ENCODE measurements at regions not wholly inside any gene's neighbourhood (a gene's known extent, or its start where the extent isn't known, plus 50 kb on each side); places are given as distances from the start of the nearest gene placed in this dataset.

DNA sequence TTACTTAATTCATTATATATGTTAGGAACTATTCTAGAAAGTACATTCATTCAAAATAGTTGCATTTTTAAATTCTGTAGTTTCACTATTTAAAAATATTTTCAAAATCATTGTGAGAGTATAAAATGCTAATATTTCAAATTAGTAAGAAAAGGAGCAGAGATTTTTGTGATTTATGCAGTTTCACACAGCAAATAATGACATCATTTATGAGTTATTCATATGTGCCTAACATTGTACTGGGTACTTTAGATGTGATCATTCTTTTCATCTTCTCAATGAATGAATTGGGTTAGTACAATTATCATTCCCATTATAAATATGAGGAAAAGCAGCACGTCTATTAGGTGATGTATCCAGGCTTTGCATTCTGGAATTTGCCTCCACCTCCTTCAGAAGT is 1451.0 kb upstream of the IGFBP7 start:
- TF ChIP-seq, protein P1, sequence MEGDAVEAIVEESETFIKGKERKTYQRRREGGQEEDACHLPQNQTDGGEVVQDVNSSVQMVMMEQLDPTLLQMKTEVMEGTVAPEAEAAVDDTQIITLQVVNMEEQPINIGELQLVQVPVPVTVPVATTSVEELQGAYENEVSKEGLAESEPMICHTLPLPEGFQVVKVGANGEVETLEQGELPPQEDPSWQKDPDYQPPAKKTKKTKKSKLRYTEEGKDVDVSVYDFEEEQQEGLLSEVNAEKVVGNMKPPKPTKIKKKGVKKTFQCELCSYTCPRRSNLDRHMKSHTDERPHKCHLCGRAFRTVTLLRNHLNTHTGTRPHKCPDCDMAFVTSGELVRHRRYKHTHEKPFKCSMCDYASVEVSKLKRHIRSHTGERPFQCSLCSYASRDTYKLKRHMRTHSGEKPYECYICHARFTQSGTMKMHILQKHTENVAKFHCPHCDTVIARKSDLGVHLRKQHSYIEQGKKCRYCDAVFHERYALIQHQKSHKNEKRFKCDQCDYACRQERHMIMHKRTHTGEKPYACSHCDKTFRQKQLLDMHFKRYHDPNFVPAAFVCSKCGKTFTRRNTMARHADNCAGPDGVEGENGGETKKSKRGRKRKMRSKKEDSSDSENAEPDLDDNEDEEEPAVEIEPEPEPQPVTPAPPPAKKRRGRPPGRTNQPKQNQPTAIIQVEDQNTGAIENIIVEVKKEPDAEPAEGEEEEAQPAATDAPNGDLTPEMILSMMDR (IDR thresholded peaks at IDR 0.05) = no peak
- TF ChIP-seq POLR2A (IDR thresholded peaks at IDR 0.05) = no peak
